Coronary artery (tissue), 2 donors: ENCODE measurements at regions not wholly inside any gene's neighbourhood (a gene's known extent, or its start where the extent isn't known, plus 50 kb on each side); places are given as distances from the start of the nearest gene placed in this dataset.

Experiments used
- DNase-seq: peaks from one replicate; pipeline ENCODE4 v3.0.0-alpha.2; 2017; ENCODE audit warnings: low spot score
- H3K27ac ChIP-seq, 2 donors: fragments of 200-600 bp; sonication (generic); one replicate each; pipeline ENCODE4 v1.5.1; 2016 to 2019
- H3K4me3 ChIP-seq: fragments of 200-600 bp; sonication (generic); 2 replicates; pipeline ENCODE4 v1.5.1; 2016; ENCODE audit warnings: mild to moderate bottlenecking, moderate library complexity
- CTCF ChIP-seq: fragments of 200-600 bp; sonication (generic); IDR thresholded peaks from one replicate; pipeline ENCODE4 v1.5.1; 2019; ENCODE audit warnings: antibody characterized with exemption

GRCh38 chrX:1911401-1912128 lies 296.7 kb downstream of the ASMT start:
- TF ChIP-seq CTCF = no peak
- no peak for DNase-seq
- Histone ChIP-seq H3K27ac (no peak overlapping the region), H3K4me3 (no peak overlapping the region)

GRCh38 chrX:1912193-1912592 lies 297.3 kb downstream of the ASMT start:
- no peak for DNase-seq

GRCh38 chrX:1914606-1915365 lies 299.9 kb downstream of the ASMT start:
- no peak for DNase-seq
- no peak overlapping the region for H3K27ac ChIP-seq
- no peak for TF ChIP-seq CTCF
- no peak overlapping the region for H3K4me3 ChIP-seq

More at GRCh38 chrX:1912193-1912592, 297.3 kb downstream of the ASMT start:
- Histone ChIP-seq H3K27ac (no peak overlapping the region), H3K4me3 (no peak overlapping the region)
- TF ChIP-seq CTCF = no peak

GRCh38 chrX:1918780-1919179 lies 303.9 kb downstream of the ASMT start:
- TF ChIP-seq CTCF = no peak
- DNase-seq = no peak
- H3K27ac ChIP-seq = no peak overlapping the region
- no peak overlapping the region for H3K4me3 ChIP-seq

GRCh38 chrX:1925053-1925481 lies 310.2 kb downstream of the ASMT start:
- Histone ChIP-seq H3K27ac (no peak overlapping the region), H3K4me3 (peak overlapping the region; percentile 6)
- no peak for TF ChIP-seq CTCF
- no peak for DNase-seq

GRCh38 chrX:1928805-1929204 lies 313.9 kb downstream of the ASMT start:
- Histone ChIP-seq H3K27ac (no peak overlapping the region), H3K4me3 (no peak overlapping the region)
- no peak for DNase-seq
- TF ChIP-seq CTCF = no peak

- no peak overlapping the region for H3K4me3 ChIP-seq
- DNase-seq = no peak
- H3K27ac ChIP-seq = no peak overlapping the region
- no peak for TF ChIP-seq CTCF
Observed at GRCh38 chrX:1932231-1932630, 317.4 kb downstream of the ASMT start.
